ENCODE measurements at regions not wholly inside any gene's neighbourhood (a gene's known extent, or its start where the extent isn't known, plus 50 kb on each side); places are given as distances from the start of the nearest gene placed in this dataset.

- no peak for TF ChIP-seq CTCF (tag by site-specific recombination; IDR thresholded peaks at IDR 0.05)
- no peak for TF ChIP-seq ZNF580 (tag by site-specific recombination; IDR thresholded peaks at IDR 0.05)
- TF ChIP-seq REPIN1 (tag by site-specific recombination; IDR thresholded peaks at IDR 0.05; ENCODE audit: low read depth) = no peak
- TF ChIP-seq ZNF629 (tag by site-specific recombination; IDR thresholded peaks at IDR 0.05) = no peak
- TF ChIP-seq ZNF274 (IDR thresholded peaks at IDR 0.05; ENCODE audit: low read length) = no peak
- TF ChIP-seq ZNF274 (tag by site-specific recombination; IDR thresholded peaks at IDR 0.05; ENCODE audit: borderline replicate concordance) = no peak
- TF ChIP-seq YY1 (tag by site-specific recombination; IDR thresholded peaks at IDR 0.05) = no peak
These were observed 1141.1 kb upstream of the ACO1 start for GRCh38 chr9:31243386-31243785.

Measured in HEK293 (cell line).